ENCODE measurements at regions not wholly inside any gene's neighbourhood (a gene's known extent, or its start where the extent isn't known, plus 50 kb on each side); places are given as distances from the start of the nearest gene placed in this dataset.

DNA sequence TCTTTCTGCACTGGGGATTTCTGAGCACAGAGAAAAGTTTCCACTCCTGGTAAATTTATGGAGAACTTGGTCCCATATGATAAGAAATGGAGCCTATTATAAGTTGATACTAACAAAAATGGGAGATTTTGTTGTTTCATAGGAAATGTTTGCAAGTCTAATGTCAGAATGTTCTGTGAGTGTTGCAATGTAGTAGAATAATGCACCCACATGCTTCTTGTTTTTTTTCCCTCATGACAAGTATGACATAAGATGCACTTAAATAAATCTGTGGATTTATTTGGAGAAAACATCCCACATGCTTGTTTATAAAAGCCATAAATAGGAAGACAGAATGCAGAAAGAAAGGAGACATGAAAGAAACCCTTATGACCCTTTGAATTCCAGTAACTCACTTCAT is 50.8 kb upstream of the KCNJ6 start:
- no peaks in the 10 kb centered on the region for H3K4me1 ChIP-seq
- H3K4me3 ChIP-seq, result no peak overlapping the region
- DNase-seq (ENCODE audit: low spot score in 2 of 2), result no peak
- no peak overlapping the region for H3K27ac ChIP-seq
- TF ChIP-seq EP300 (IDR thresholded peaks at IDR 0.05) (no peak), POLR2A (IDR thresholded peaks at IDR 0.05) (no peak)
- TF ChIP-seq, protein P1, sequence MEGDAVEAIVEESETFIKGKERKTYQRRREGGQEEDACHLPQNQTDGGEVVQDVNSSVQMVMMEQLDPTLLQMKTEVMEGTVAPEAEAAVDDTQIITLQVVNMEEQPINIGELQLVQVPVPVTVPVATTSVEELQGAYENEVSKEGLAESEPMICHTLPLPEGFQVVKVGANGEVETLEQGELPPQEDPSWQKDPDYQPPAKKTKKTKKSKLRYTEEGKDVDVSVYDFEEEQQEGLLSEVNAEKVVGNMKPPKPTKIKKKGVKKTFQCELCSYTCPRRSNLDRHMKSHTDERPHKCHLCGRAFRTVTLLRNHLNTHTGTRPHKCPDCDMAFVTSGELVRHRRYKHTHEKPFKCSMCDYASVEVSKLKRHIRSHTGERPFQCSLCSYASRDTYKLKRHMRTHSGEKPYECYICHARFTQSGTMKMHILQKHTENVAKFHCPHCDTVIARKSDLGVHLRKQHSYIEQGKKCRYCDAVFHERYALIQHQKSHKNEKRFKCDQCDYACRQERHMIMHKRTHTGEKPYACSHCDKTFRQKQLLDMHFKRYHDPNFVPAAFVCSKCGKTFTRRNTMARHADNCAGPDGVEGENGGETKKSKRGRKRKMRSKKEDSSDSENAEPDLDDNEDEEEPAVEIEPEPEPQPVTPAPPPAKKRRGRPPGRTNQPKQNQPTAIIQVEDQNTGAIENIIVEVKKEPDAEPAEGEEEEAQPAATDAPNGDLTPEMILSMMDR (IDR thresholded peaks at IDR 0.05), result no peak
- no peaks in the 10 kb centered on the region for H3K9me3 ChIP-seq
- H3K36me3 ChIP-seq, result no peaks in the 10 kb centered on the region
- H3K27me3 ChIP-seq, result no peaks in the 10 kb centered on the region

- no peaks in the 10 kb centered on the region for H3K4me1 ChIP-seq
- H3K27ac ChIP-seq, result no peak overlapping the region
- 63 to 69% methylated on average over 3 of the region's 3 CpGs for WGBS, 2 donors
- no peak overlapping the region for H3K4me3 ChIP-seq
- no peak for DNase-seq (ENCODE audit: low spot score in 2 of 2)
- TF ChIP-seq, protein P1 (IDR thresholded peaks at IDR 0.05), result no peak
- TF ChIP-seq EP300 (IDR thresholded peaks at IDR 0.05), result no peak
- no peak for TF ChIP-seq POLR2A (IDR thresholded peaks at IDR 0.05)
- no peaks in the 10 kb centered on the region for H3K27me3 ChIP-seq
- H3K9me3 ChIP-seq, result no peaks in the 10 kb centered on the region
- H3K36me3 ChIP-seq, result no peaks in the 10 kb centered on the region
These were observed 52.5 kb upstream of the KCNJ6 start for GRCh38 chr21:37968744-37969143.

DNA sequence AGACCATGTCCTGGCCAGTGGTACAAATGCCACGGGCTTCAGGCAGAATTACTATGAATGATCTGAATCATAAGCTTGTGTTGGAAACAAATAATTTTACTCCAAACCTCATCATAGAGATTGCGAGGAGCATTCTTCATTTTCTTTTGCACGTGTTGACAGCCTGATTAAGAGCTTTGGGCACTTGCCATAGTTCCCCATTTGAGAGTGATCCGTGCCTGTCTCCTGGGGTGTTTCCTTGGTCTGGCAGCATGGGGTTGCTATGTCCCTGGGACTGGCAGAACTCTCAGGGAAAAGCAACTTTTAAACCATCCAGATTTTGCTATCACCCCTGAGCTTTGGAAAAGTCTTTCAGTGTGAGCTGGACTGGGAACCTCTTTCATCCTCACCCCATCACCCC is 54.3 kb upstream of the KCNJ6 start:
- no peak overlapping the region for H3K27ac ChIP-seq
- 14 to 22% methylated on average over 4 of the region's 4 CpGs for WGBS, 2 donors
- H3K27me3 ChIP-seq, result no peaks in the 10 kb centered on the region
- no peak for DNase-seq (ENCODE audit: low spot score in 2 of 2)
- no peaks in the 10 kb centered on the region for H3K36me3 ChIP-seq
- no peaks in the 10 kb centered on the region for H3K4me1 ChIP-seq
- H3K9me3 ChIP-seq, result no peaks in the 10 kb centered on the region
- TF ChIP-seq POLR2A (IDR thresholded peaks at IDR 0.05) (no peak), EP300 (IDR thresholded peaks at IDR 0.05) (no peak)
- TF ChIP-seq, protein P1 (IDR thresholded peaks at IDR 0.05), result no peak
- no peak overlapping the region for H3K4me3 ChIP-seq

DNA sequence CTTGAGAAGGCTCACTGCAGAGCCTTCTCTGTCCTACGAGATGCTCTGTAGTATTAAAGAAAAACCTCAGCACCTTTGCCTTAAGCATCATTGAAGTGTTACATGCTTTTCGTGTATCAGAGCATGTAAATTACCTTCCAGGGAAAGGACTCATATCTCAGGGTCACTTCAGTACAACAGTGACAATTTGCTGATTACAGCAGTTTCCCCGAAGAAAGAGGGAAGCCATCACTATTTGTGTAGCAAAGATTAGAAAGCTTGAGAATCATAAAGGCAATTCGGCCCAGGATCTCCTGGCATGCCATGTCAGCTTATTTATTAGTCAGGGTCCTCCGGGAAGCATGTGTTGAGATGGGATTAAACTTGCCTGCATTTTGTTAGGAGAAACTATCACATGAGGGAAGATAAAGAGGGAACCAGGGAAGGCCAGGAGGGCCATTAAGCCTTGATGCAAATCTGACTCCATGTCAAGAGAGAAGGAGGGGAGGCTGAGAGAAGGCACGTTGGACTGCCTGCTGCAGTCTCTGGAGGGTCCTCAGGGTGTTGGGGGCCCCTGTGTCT is 55.2 kb upstream of the KCNJ6 start:
- Histone ChIP-seq H3K36me3 (no peaks in the 10 kb centered on the region), H3K4me3 (no peak overlapping the region), H3K4me1 (no peaks in the 10 kb centered on the region), H3K9me3 (no peaks in the 10 kb centered on the region), H3K27me3 (no peaks in the 10 kb centered on the region), H3K27ac (no peak overlapping the region)
- no peak for DNase-seq (ENCODE audit: low spot score in 2 of 2)
- no peak for TF ChIP-seq POLR2A (IDR thresholded peaks at IDR 0.05)
- WGBS, 2 donors, result 63 to 68% methylated on average over 6 of the region's 6 CpGs

DNA sequence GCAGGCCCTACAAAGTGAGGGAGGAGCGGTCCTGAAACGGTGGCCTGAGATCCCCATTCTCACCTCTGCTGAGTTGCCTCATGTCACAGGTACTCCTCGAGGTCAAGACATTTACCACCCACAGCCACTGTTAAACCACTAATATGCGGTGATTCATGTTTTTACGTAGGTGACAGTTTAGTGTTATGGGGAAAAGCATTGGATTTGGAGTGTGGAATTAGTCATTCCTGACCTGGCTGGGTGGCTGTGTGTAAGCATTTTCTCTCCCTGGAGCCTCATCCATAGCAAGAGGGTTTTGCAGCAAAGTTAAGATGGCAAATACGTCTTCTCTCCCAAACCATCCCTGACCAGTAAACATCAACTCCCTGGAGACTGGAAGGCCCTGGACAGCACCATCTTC is 57.8 kb upstream of the KCNJ6 start:
- Histone ChIP-seq H3K4me3 (no peak overlapping the region), H3K4me1 (no peaks in the 10 kb centered on the region), H3K36me3 (no peaks in the 10 kb centered on the region), H3K27ac (no peak overlapping the region), H3K27me3 (no peaks in the 10 kb centered on the region), H3K9me3 (no peaks in the 10 kb centered on the region)
- no peak for DNase-seq (ENCODE audit: low spot score in 2 of 2)
- TF ChIP-seq, protein P1 (IDR thresholded peaks at IDR 0.05), result no peak
- TF ChIP-seq EP300 (IDR thresholded peaks at IDR 0.05), result no peak
- TF ChIP-seq POLR2A (IDR thresholded peaks at IDR 0.05), result no peak
- WGBS, 2 donors, result 76 to 87% methylated on average over 6 of the region's 6 CpGs
